GM12892 (cell line): ENCODE measurements at regions not wholly inside any gene's neighbourhood (a gene's known extent, or its start where the extent isn't known, plus 50 kb on each side); places are given as distances from the start of the nearest gene placed in this dataset.

Experiments used
- POLR2A ChIP-seq: IDR thresholded peaks from 2 replicates; pipeline ENCODE4 v1.6.1; 2011; ENCODE audit warnings: low read depth, low read length, control low read depth
- POLR2AphosphoS5 ChIP-seq: IDR thresholded peaks from 2 replicates; pipeline ENCODE4 v1.6.1; 2011; ENCODE audit warnings: low read depth, low read length, control low read depth
- TAF1 ChIP-seq: IDR thresholded peaks from 2 replicates; pipeline ENCODE4 v1.6.1; 2011; ENCODE audit warnings: low read depth, mild to moderate bottlenecking, control low read depth, low read length, borderline replicate concordance

DNA sequence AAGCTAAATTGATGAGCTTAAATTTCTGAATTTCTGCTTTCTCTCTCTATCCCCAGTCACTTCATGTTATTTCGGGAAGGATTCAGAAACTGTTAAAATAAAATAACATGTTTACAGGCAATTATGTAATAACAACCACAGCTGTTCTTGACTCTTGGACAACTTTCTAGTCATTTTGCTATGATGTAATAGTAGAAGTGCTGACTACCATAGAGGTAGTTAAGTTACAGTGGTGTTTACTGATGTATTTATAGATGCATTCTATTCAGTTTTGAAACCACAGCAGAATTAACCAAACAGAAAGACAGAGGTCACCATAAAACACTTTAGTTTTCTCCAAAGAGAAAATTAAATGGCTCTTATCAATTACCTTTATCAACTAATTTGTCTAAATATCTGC, 1292.0 kb upstream of the CHAC2 start:
- TF ChIP-seq POLR2AphosphoS5 = no peak
- no peak for TF ChIP-seq POLR2A
- TF ChIP-seq TAF1 = no peak
